Activated T-cell treated with anti-CD3 and anti-CD28 coated beads for 48 hours (primary cell): ENCODE measurements at regions not wholly inside any gene's neighbourhood (a gene's known extent, or its start where the extent isn't known, plus 50 kb on each side); places are given as distances from the start of the nearest gene placed in this dataset.

Experiments
- DNase-seq: peaks from one replicate; pipeline ENCODE4 v3.0.0-alpha.2; 2020; ENCODE audit warnings: low read depth

GRCh38 chr18:78457731-78458130 is 521.9 kb upstream of the SALL3 start:
- no peak for DNase-seq

DNA sequence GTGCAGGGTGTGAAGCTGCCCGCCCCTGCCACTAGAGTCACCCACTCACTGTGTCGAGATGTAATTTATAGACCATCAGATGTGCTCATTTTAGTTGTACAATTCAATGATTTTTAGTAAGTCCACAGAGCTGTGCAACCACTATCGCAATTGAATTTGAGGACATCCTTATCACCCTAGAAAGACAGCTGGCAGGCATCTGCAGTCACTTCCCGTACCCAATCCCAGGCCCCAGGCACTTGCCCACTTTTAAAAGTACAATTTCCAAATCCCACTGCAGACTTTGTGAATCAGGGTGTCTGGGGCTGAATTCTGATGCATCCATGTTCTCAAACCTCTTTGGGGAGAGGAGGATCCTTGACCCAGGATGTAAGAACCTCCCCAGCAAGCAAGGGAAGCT is 521.3 kb upstream of the SALL3 start:
- DNase-seq = no peak

GRCh38 chr18:78459668-78460067 is 520.0 kb upstream of the SALL3 start:
- no peak for DNase-seq

DNA sequence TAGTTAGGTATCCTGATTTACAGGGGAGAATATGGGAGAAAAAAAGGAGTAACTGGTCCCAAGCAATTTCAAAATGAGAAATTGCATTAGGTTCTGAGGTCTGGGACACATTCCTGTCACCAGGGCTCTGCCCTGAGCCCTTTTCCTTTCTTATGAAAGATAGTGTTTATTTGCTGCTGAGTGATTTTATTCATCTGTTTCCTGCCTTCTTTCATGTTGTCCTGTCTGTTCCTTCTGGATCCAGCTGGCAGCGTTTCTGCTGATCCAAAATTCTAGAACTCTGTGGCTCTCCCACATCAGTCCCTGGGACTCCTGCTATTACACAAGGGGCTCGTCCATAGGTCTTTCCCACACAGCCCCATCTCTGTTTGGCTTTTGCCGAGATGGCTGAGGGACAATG is 519.1 kb upstream of the SALL3 start:
- no peak for DNase-seq

- no peak for DNase-seq
Measured at GRCh38 chr18:78473563-78473962, 506.1 kb upstream of the SALL3 start.

GRCh38 chr18:78477840-78478239 is 501.8 kb upstream of the SALL3 start:
- no peak for DNase-seq

- no peak for DNase-seq
Measured at GRCh38 chr18:78479443-78479842, 500.2 kb upstream of the SALL3 start.

GRCh38 chr18:78480262-78481054 is 499.2 kb upstream of the SALL3 start:
- no peak for DNase-seq

- no peak for DNase-seq
Measured at GRCh38 chr18:78482378-78482777, 497.2 kb upstream of the SALL3 start.

- DNase-seq = no peak
Measured at GRCh38 chr18:78487649-78488048, 492.0 kb upstream of the SALL3 start.

GRCh38 chr18:78492064-78492812 is 487.4 kb upstream of the SALL3 start:
- no peak for DNase-seq

DNA sequence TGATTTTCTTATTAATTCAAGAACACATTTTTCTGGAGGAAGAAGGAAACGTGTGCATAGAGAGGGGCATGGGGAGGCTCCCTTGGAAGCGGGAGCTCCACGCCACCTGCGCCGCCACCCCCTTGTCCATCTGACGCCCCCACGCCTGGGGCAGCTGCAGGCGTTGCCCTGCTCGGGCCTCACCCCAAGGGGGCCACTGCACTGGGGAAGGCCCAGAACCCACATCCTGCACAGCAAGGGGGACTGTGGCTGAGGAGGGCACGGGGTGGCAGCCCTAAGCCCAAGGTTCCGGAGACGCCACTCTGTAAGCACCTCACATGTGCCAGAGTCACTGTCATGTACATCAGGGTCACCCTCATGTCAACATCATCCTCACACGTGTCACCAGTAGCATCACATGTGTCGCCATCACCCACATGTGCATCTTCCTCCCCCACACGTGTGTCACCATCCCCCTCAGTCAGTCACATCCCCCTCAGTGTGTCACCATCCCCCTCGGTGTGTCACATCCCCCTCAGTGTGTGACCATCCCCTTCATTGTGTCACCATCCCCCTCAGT is 486.7 kb upstream of the SALL3 start:
- no peak for DNase-seq

GRCh38 chr18:78493490-78493889 is 486.1 kb upstream of the SALL3 start:
- DNase-seq = peak; percentile 3

DNA sequence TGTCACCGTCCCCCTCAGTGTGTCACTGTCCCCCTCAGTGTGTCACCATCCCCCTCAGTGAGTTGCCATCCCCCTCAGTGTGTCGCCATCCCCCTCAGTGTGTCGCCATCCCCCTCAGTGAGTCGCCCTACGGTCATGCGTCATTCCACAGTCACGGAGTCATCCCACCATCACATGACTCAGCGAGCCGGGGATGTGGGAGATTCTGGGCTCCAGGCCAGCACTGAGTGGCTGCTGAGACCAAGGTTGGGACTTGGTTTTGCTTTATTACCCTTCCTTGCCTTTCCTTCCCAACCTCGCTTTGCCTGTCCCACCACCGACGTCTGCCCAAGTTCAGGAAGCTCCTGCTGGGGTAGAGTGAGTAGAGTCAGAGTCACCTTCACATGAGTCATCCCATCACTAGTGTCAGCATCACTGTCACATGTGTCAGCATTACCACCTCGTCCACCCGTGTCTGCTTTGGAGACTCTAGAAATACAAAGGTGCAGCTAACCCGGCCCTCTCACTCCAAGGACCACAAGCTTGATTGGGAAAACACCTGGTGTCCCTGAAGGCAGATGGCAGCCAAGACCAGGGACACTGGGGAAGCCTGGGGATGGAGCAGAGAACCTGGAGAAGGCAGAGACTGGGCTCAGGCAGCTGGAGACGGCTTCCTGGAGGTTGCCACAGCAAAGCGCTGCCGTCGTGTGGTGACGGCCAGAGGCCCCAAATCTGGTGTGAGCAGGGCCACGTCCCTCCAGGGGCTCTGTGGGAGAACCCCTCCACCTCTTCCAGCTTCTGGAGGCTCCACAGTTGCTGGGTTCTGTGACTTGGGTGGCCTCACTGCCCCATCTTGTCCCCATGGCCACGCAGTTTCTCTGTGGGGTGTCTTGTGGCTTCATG is 485.2 kb upstream of the SALL3 start:
- DNase-seq = no peak

- DNase-seq = no peak
Measured at GRCh38 chr18:78495550-78495949, 484.1 kb upstream of the SALL3 start.

DNA sequence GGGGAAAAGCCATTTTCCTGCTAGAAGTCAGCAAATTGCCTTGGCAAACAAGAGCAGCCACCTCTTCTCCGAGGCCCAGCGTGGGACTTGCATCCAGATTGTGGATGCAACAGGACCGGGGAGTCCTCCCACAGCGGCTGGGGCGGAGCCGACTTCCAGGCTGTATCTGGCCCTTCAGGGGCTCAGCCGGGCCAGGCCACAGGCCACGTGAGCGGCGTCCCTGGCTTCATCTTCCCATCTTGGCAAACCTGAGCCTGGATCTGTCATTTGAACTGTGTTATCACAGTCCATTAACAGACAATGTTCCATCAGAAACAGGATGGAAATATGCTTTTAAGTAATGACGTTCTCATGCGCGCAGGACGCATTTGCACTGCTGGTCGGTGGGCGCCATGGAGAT is 483.5 kb upstream of the SALL3 start:
- no peak for DNase-seq

DNA sequence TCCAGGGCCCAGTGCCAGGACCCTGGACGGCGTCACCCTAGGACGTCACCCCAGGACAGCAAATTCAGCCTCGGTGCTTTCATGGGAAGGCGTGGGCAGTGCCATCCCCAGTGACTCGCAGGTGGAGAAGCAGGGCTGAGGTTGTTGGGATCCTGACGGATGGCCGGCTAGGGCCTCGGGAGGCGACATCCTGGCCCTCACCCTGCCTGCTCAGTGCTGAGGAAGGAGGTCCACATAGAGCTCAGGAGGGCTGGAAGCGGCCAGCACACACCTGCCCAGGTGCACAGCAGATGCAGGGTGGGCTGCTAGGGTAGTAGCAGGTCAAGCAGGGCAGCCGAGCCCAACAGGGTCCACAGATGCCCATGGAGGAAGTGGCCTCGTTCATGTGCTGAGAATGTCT is 482.0 kb upstream of the SALL3 start:
- DNase-seq = no peak

DNA sequence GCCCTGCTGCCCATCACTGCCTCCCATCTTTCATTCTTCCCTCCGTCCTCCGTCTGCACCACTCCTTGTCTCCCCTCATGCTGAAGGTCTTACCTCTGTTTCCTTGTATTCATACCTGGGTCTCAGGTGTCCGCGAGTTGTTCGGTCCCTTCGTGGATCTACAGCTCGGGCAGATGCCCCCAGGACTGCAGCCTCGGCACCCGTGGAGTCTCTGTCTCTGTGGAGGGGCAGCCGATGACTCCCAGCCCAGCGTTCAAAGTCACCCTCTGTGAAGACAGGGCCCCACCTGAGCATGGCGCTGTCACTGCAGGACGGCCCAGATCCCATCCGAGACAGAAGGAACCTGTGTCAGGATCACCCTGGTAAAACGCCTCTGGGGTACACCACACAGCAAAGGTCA is 480.0 kb upstream of the SALL3 start:
- DNase-seq = no peak

GRCh38 chr18:78501251-78501650 is 478.4 kb upstream of the SALL3 start:
- DNase-seq = no peak

DNA sequence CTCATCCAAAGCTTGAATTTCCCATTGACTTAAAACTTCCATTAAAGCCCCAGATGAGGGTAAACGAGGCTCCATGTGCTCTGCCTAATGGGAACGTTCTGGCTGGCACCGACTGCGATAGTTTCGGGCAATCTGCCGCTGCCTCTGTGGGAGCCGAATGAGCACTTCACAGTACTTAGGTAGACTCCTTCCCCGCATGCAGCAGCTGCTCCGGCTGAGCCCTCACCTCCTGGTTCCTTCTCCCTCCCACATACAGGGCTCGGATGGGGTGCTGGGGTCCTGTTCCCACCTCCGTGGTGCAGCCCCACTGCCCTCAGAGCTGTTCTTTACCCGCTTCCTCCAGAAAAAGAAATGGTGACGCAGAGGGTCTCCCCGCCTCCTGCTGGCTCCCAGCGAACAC is 476.5 kb upstream of the SALL3 start:
- DNase-seq = no peak

- no peak for DNase-seq
Measured at GRCh38 chr18:78505851-78506461, 473.7 kb upstream of the SALL3 start.

GRCh38 chr18:78507217-78507616 is 472.4 kb upstream of the SALL3 start:
- no peak for DNase-seq
